GM13977 (cell line): ENCODE measurements at regions not wholly inside any gene's neighbourhood (a gene's known extent, or its start where the extent isn't known, plus 50 kb on each side); places are given as distances from the start of the nearest gene placed in this dataset.

Experiments
- DNase-seq: peaks from one replicate; pipeline ENCODE4 v3.0.0; 2012; ENCODE audit warnings: low spot score
- in situ Hi-C: fragments of 300-500 bp; cut with MboI; formaldehyde crosslinking; loops from one replicate; pipeline ENCODE4 v1.12.0; 2022; ENCODE audit warnings: low sequenced_read_pairs, low pct_unique_long_range_greater_than_20kb, mixed read lengths, inconsistent platforms; ENCODE audit not compliant: unreplicated experiment
- TF ChIP-seq, protein P1 (sequence below): IDR thresholded peaks from 2 replicates; pipeline ENCODE4 v1.5.1; 2012; ENCODE audit warnings: mild to moderate bottlenecking, control low read depth; ENCODE audit not compliant: insufficient read depth; ENCODE audit errors: extremely low read depth, missing control alignments

DNA sequence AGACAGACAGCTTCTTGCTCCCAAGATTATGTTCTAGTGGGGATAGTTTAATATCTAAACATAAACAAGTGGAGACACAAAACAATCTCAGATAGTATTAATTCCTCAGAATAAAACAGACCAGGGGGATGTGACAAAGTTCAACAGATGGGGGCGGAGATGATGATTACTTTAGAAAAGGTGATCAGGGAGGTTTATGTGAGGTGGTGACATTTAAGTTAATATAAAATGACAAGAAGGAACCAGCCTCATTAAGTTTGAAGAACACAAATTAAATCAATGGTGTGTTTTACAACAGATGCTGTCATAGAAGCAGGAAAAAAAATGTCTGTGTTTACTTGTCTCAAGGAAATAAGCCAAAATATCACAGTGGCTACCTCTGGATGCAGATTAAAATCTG lies 119.6 kb upstream of the HMHB1 start:
- DNase-seq, result no peak
- in situ Hi-C loops, result no loop called here
- TF ChIP-seq, protein P1, sequence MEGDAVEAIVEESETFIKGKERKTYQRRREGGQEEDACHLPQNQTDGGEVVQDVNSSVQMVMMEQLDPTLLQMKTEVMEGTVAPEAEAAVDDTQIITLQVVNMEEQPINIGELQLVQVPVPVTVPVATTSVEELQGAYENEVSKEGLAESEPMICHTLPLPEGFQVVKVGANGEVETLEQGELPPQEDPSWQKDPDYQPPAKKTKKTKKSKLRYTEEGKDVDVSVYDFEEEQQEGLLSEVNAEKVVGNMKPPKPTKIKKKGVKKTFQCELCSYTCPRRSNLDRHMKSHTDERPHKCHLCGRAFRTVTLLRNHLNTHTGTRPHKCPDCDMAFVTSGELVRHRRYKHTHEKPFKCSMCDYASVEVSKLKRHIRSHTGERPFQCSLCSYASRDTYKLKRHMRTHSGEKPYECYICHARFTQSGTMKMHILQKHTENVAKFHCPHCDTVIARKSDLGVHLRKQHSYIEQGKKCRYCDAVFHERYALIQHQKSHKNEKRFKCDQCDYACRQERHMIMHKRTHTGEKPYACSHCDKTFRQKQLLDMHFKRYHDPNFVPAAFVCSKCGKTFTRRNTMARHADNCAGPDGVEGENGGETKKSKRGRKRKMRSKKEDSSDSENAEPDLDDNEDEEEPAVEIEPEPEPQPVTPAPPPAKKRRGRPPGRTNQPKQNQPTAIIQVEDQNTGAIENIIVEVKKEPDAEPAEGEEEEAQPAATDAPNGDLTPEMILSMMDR, result no peak

DNA sequence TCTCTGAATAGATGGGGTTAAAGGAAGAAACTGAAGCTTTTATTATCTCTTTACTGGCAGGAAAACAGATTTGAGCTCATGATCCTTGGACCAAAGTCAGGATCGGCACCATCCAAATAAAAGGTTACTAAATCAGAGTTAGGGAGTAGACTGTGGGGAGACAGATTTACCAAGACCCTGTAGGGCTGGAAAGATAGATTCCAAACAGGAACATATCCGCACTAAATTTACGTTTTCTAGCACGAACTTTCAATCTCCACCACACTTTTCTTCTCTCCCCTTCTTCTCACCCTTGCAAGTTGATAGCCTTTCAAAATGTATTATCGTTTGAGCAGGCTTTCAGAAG lies 120.0 kb upstream of the HMHB1 start:
- in situ Hi-C loops, result no loop called here
- TF ChIP-seq, protein P1, result no peak
- DNase-seq, result no peak

DNA sequence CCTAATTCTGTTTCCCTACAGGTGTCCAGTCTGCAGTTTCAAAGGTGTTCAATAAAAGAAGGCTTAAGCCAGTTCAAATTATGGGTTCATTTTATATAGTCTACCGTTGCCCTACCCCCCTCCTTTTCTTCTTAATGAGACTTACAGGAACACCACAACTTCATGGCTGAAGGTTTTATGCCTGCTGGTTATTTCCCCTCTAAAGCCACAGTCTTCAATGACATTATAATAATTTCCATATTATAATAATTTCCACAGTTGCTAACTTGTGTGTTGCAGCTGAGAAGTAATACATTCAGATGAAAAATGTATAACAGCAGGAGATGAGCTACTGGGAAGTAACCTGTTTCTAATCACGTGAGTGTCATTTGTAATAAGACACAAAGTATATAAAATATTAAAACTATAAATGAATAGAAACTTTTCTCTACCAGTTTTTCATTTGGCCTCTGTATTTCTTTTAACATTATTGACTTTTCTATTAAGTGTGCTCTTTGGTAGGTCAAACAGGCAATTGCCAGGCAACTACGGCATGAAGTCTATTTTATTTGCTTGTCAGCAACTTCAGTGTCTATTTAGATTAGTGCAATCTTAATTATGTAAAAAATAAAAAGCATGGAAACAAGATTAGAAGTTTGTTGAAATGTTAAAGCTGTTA lies 120.5 kb upstream of the HMHB1 start:
- TF ChIP-seq, protein P1, result no peak
- in situ Hi-C loops, result no loop called here
- no peak for DNase-seq

DNA sequence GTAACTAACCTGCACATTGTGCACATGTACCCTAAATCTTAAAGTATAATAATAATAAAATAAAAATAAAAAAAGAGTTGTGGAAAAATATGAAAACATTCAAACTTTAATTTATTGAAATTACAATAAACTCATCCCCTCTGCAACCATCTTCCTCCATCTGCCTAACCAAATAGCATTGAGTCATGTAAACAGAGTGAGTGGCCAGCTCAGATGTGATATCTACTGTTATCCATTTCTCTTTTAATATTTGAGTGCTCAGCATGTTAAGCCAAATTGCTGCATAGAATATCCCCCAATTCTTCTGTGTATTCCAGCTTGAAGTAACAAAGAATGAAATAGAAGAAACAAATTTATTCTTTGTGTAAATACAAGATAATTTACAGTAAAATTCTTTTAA lies 124.4 kb upstream of the HMHB1 start:
- in situ Hi-C loops, result no loop called here
- TF ChIP-seq, protein P1, result no peak
- DNase-seq, result no peak

DNA sequence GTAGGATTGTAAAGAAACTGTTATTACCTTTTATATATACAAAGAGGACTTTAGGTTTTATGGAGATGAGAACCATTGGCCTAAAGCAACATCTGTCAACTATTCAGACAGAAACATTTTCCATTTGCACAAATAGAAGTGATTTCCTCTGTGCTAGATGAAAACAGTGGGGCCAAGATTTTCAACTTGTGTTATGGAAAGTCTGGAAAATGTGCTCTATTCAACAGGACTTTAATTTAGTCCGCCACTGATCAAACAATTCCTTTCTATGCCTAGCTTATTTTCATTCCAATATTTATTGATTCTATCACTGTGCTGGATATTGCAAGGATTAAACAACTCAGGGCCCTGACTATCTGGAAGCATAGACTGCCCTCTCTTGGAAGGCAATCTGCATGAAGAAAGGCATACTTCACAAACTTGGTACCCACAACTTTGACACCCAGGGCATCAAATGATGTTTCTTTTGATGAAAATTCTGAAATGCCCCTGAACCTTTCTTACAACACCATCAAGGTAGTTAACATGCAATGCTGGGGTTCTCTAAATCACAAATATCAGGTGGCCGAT lies 126.6 kb upstream of the HMHB1 start:
- no peak for DNase-seq
- TF ChIP-seq, protein P1, result no peak
- in situ Hi-C loops, result no loop called here

DNA sequence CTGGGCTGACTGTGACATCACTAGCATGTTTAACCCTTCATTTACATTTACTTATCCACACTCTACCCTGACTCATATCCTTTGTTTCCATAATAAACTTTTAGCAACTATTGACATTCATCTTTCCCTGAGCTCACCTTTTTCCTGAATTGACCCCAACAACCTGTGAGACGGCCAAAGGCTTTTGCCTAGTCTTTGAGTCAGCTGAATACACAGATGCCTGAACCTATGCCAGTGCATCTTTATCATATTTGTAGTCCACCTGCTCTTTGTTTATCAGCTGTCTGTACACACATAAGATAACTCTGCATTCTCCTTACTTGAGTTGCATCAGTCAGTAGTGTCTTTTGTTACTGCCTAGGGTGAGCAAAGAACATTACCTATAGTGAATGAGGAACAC lies 128.5 kb upstream of the HMHB1 start:
- in situ Hi-C loops, result no loop called here
- TF ChIP-seq, protein P1, result no peak
- DNase-seq, result no peak
